OCI-LY7 (cell line): ENCODE measurements at regions not wholly inside any gene's neighbourhood (a gene's known extent, or its start where the extent isn't known, plus 50 kb on each side); places are given as distances from the start of the nearest gene placed in this dataset.
A peak's percentile ranks its signal among the peaks of the same experiment; 100 is the strongest.

Source experiments
- BruUV-seq: library from RNA; stranded (reverse); fragments of 400-500 nt; replicated peaks from 2 replicates; lab custom pipeline; 2021; lab: Mats Ljungman, UMichigan
- CTCF ChIA-PET: fragments of 300-600 bp; sonication (Branson Sonifier 250); formaldehyde crosslinking; loops from one replicate; lab custom pipeline; 2022; ENCODE audit warnings: antibody characterized with exemption; ENCODE audit not compliant: unreplicated experiment; lab: Charles Lee
- POLR2A ChIA-PET: fragments of 300-600 bp; sonication (Branson Sonifier 250); formaldehyde crosslinking; loops from one replicate; lab custom pipeline; 2022; ENCODE audit warnings: antibody characterized with exemption; lab: Charles Lee
- DNase-seq: peaks from one replicate; pipeline ENCODE4 v3.0.0-alpha.2; 2015; ENCODE audit warnings: low spot score
- H2AFZ ChIP-seq: fragments of 200-600 bp; sonication (generic), shearing (Covaris generic); 2 replicates; pipeline ENCODE4 v1.6.1; 2014; ENCODE audit warnings: mild to moderate bottlenecking, antibody characterized with exemption, low read length, moderate library complexity
- H3K27ac ChIP-seq: fragments of 200-600 bp; sonication (generic); 2 replicates; pipeline ENCODE4 v1.5.1; 2014; ENCODE audit warnings: mixed run types, low read depth, mild to moderate bottlenecking, moderate library complexity, low read length, inconsistent platforms; ENCODE audit not compliant: poor library complexity, severe bottlenecking
- H3K36me3 ChIP-seq: fragments of 200-600 bp; sonication (generic); 2 replicates; pipeline ENCODE4 v1.6.1; 2014; ENCODE audit warnings: mild to moderate bottlenecking, antibody characterized with exemption, low read length, moderate library complexity, mixed read lengths; ENCODE audit not compliant: insufficient read depth
- H3K4me1 ChIP-seq: fragments of 200-600 bp; sonication (generic); 2 replicates; pipeline ENCODE4 v1.5.1; 2014; ENCODE audit warnings: mild to moderate bottlenecking, low read length; ENCODE audit not compliant: insufficient read depth, poor library complexity, severe bottlenecking
- H3K4me2 ChIP-seq: fragments of 200-600 bp; sonication (generic); 2 replicates; pipeline ENCODE4 v1.6.1; 2014; ENCODE audit warnings: mild to moderate bottlenecking, low read length
- H3K4me3 ChIP-seq: fragments of 200-600 bp; sonication (generic); 2 replicates; pipeline ENCODE4 v1.5.1; 2014; ENCODE audit warnings: mild to moderate bottlenecking, low read depth, low read length; ENCODE audit not compliant: poor library complexity, severe bottlenecking
- H3K79me2 ChIP-seq: fragments of 200-600 bp; sonication (generic); 2 replicates; pipeline ENCODE4 v1.6.1; 2016; ENCODE audit warnings: low read depth, mild to moderate bottlenecking, low read length, moderate library complexity, mixed read lengths; ENCODE audit not compliant: insufficient read depth
- H3K9me2 ChIP-seq: fragments of 200-600 bp; sonication (generic); 2 replicates; pipeline ENCODE4 v1.6.1; 2016; ENCODE audit warnings: mild to moderate bottlenecking, low read length, mixed read lengths; ENCODE audit not compliant: insufficient read depth
- H3K9me3 ChIP-seq: fragments of 200-600 bp; sonication (generic); 2 replicates; pipeline ENCODE4 v1.6.1; 2014; ENCODE audit warnings: mild to moderate bottlenecking, mixed run types, low read length, mixed read lengths
- H4K20me1 ChIP-seq: fragments of 200-600 bp; sonication (generic); 2 replicates; pipeline ENCODE4 v1.6.1; 2014; ENCODE audit warnings: mild to moderate bottlenecking, antibody characterized with exemption, low read length, moderate library complexity, mixed read lengths; ENCODE audit not compliant: insufficient read depth
- CTCF ChIP-seq: fragments of 200-600 bp; sonication (generic); conservative IDR thresholded peaks from 2 replicates; pipeline ENCODE4 v1.5.1; 2014; ENCODE audit warnings: mild to moderate bottlenecking, antibody characterized with exemption, low read length, moderate library complexity, mixed read lengths
- EZH2phosphoT487 ChIP-seq: fragments of 200-600 bp; sonication (generic); IDR thresholded peaks from 2 replicates; pipeline ENCODE4 v1.6.1; 2018; ENCODE audit warnings: low read depth, borderline replicate concordance, mild to moderate bottlenecking, mixed run types, antibody characterized with exemption, low read length, moderate library complexity, mixed read lengths
- intact Hi-C: fragments of 100-400 bp; cut with micrococcal nuclease; formaldehyde crosslinking; loops from one replicate; pipeline ENCODE4 v1.10.0; 2022; ENCODE audit not compliant: unreplicated experiment

GRCh38 chr13:30551189-30551588 lies 66.5 kb upstream of the USPL1 start:
- no peak for TF ChIP-seq EZH2phosphoT487
- TF ChIP-seq CTCF, result peak; percentile 93

GRCh38 chr13:30552567-30552966 lies 65.2 kb upstream of the USPL1 start:
- no peak for DNase-seq
- Histone ChIP-seq H3K79me2 (no peaks in the 10 kb centered on the region), H2AFZ (no peak overlapping the region), H3K4me2 (no peak overlapping the region), H3K27ac (no peak overlapping the region), H3K4me3 (no peak overlapping the region), H3K4me1 (peaks cover 19% of the 10 kb centered on the region), H4K20me1 (no peaks in the 10 kb centered on the region), H3K9me2 (no peaks in the 10 kb centered on the region), H3K9me3 (no peaks in the 10 kb centered on the region), H3K36me3 (no peaks in the 10 kb centered on the region)
- POLR2A ChIA-PET, result no interaction called here
- CTCF ChIA-PET, result no interaction called here
- TF ChIP-seq CTCF (no peak), EZH2phosphoT487 (no peak)
- intact Hi-C loops, result loop anchor here (5.0 kb wide), 1 partner anchor 195 kb away; no protein-coding TSS in a partner anchor
- no TSS peak for BruUV-seq

More at GRCh38 chr13:30551189-30551588, 66.5 kb upstream of the USPL1 start:
- no peaks in the 10 kb centered on the region for H3K9me2 ChIP-seq
- peak; percentile 83 for DNase-seq
- intact Hi-C loops, result loop anchor here (1.0 to 5.0 kb wide), 4 partner anchors 84 to 419 kb away; no protein-coding TSS in a partner anchor
- H3K36me3 ChIP-seq, result no peaks in the 10 kb centered on the region
- ChIA-PET CTCF (no interaction called here), POLR2A (interaction anchor here (1.0 kb wide), 1 partner anchor 10 kb away, joined by 3 read pairs; no protein-coding TSS in a partner anchor)
- H3K4me1 ChIP-seq, result peaks cover 25% of the 10 kb centered on the region
- H2AFZ ChIP-seq, result peak overlapping the region; percentile 43; the same call in 1 of the 2 replicates
- H3K27ac ChIP-seq, result no peak overlapping the region
- H3K79me2 ChIP-seq, result no peaks in the 10 kb centered on the region
- H3K4me3 ChIP-seq, result no peak overlapping the region
- BruUV-seq, result no TSS peak
- H3K9me3 ChIP-seq, result no peaks in the 10 kb centered on the region
- H4K20me1 ChIP-seq, result no peaks in the 10 kb centered on the region
- H3K4me2 ChIP-seq, result no peak overlapping the region

GRCh38 chr13:30559274-30559673 lies 58.4 kb upstream of the USPL1 start:
- Histone ChIP-seq H3K9me2 (no peaks in the 10 kb centered on the region), H3K4me3 (no peak overlapping the region), H3K4me1 (peaks cover under 1% of the 10 kb centered on the region), H2AFZ (no peak overlapping the region), H3K4me2 (no peak overlapping the region), H3K27ac (no peak overlapping the region), H3K36me3 (no peaks in the 10 kb centered on the region), H4K20me1 (no peaks in the 10 kb centered on the region), H3K79me2 (no peaks in the 10 kb centered on the region), H3K9me3 (no peaks in the 10 kb centered on the region)
- ChIA-PET CTCF (no interaction called here), POLR2A (interaction anchor here (1.8 kb wide), 1 partner anchor 13 kb away, joined by 3 read pairs; no protein-coding TSS in a partner anchor)
- intact Hi-C loops, result no loop called here
- BruUV-seq, result no TSS peak
- no peak for DNase-seq
- TF ChIP-seq CTCF (no peak), EZH2phosphoT487 (no peak)
